Neural progenitor cell (in vitro differentiated cells): ENCODE measurements at regions not wholly inside any gene's neighbourhood (a gene's known extent, or its start where the extent isn't known, plus 50 kb on each side); places are given as distances from the start of the nearest gene placed in this dataset.

Experiments used
- EZH2phosphoT487 ChIP-seq: fragments of 200-600 bp; sonication (generic); IDR thresholded peaks from 2 replicates; pipeline ENCODE4 v1.6.1; 2017; ENCODE audit warnings: antibody characterized with exemption
- TF ChIP-seq, protein P1 (sequence below): fragments of 200-600 bp; sonication (generic); IDR thresholded peaks from 2 replicates; pipeline ENCODE4 v1.5.1; 2017; ENCODE audit warnings: antibody characterized with exemption, mild to moderate bottlenecking

DNA sequence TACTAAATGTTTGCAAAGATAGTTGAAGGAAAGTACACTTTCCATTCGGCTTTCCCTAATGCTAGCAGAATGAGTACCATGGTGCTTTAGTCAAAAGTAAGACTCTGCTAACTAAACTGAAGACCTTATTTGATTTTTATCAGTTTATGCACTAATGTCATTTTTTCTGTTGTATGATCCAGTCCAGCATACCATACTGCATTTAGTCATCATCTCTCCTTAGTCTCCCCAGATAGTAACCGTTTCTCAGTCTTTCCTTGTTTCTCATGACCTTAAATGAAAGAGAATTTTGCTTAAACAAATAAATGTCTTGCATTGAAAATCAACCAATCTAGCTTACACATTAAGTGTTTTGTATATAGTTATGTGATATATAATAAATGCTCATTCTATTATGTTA is 529.5 kb upstream of the SEMA3D start:
- TF ChIP-seq, protein P1, sequence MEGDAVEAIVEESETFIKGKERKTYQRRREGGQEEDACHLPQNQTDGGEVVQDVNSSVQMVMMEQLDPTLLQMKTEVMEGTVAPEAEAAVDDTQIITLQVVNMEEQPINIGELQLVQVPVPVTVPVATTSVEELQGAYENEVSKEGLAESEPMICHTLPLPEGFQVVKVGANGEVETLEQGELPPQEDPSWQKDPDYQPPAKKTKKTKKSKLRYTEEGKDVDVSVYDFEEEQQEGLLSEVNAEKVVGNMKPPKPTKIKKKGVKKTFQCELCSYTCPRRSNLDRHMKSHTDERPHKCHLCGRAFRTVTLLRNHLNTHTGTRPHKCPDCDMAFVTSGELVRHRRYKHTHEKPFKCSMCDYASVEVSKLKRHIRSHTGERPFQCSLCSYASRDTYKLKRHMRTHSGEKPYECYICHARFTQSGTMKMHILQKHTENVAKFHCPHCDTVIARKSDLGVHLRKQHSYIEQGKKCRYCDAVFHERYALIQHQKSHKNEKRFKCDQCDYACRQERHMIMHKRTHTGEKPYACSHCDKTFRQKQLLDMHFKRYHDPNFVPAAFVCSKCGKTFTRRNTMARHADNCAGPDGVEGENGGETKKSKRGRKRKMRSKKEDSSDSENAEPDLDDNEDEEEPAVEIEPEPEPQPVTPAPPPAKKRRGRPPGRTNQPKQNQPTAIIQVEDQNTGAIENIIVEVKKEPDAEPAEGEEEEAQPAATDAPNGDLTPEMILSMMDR, result no peak
- TF ChIP-seq EZH2phosphoT487, result no peak
